MCF 10A (cell line): ENCODE measurements at regions not wholly inside any gene's neighbourhood (a gene's known extent, or its start where the extent isn't known, plus 50 kb on each side); places are given as distances from the start of the nearest gene placed in this dataset.

Source experiments
- BruUV-seq: library from RNA; stranded (reverse); fragments of 400-500 nt; replicated peaks from 2 replicates; lab custom pipeline; 2021; lab: Mats Ljungman, UMichigan
- CTCF ChIA-PET: fragments of 300-600 bp; sonication (Branson Sonifier 250); formaldehyde crosslinking; extraction: SDS; loops from one replicate; lab custom pipeline; 2021; ENCODE audit warnings: antibody characterized with exemption, inconsistent platforms; lab: Yijun Ruan, JAX
- POLR2A ChIA-PET: fragments of 300-600, 350-650 bp; sonication (Branson Sonifier 250); formaldehyde crosslinking; extraction: SDS; loops from one replicate; lab custom pipeline; 2020; ENCODE audit warnings: antibody characterized with exemption, inconsistent platforms; lab: Yijun Ruan, JAX
- DNase-seq: peaks from one replicate; pipeline ENCODE4 v3.0.0-alpha.2; 2018; ENCODE audit not compliant: unreplicated experiment
- H3K27ac Mint-ChIP-seq: one replicate; pipeline ENCODE4 v1.8.0; 2022; ENCODE audit warnings: mild to moderate bottlenecking, low read depth, mixed read lengths; ENCODE audit not compliant: unreplicated experiment
- H3K27me3 Mint-ChIP-seq: one replicate; pipeline ENCODE4 v1.8.0; 2022; ENCODE audit warnings: mixed read lengths; ENCODE audit not compliant: insufficient read depth, unreplicated experiment
- H3K36me3 Mint-ChIP-seq: one replicate; pipeline ENCODE4 v1.8.0; 2022; ENCODE audit warnings: mild to moderate bottlenecking, moderate library complexity, mixed read lengths; ENCODE audit not compliant: insufficient read depth, unreplicated experiment
- H3K4me1 Mint-ChIP-seq: one replicate; pipeline ENCODE4 v1.8.0; 2022; ENCODE audit warnings: mixed read lengths; ENCODE audit not compliant: insufficient read depth, unreplicated experiment
- H3K4me3 Mint-ChIP-seq: one replicate; pipeline ENCODE4 v1.8.0; 2022; ENCODE audit warnings: mild to moderate bottlenecking, moderate library complexity, mixed read lengths; ENCODE audit not compliant: unreplicated experiment
- H3K9me3 Mint-ChIP-seq: one replicate; pipeline ENCODE4 v1.8.0; 2022; ENCODE audit warnings: mixed read lengths; ENCODE audit not compliant: unreplicated experiment
- CTCF ChIP-seq: fragments of 200-600 bp; IDR thresholded peaks from one replicate; pipeline ENCODE4 v1.8.0; 2022; ENCODE audit warnings: antibody characterized with exemption, mild to moderate bottlenecking; ENCODE audit not compliant: unreplicated experiment
- intact Hi-C: fragments of 100-400 bp; cut with micrococcal nuclease; formaldehyde crosslinking; loops from 2 replicates; pipeline ENCODE4 v1.14.1; 2022

GRCh38 chr6:11645016-11645415 is 107.5 kb downstream of the TMEM170B start:
- H3K9me3 Mint-ChIP-seq = peaks cover 8% of the 10 kb centered on the region
- ChIA-PET POLR2A (interaction anchor here (1.5 kb wide), 1 partner anchor 8 kb away, joined by 3 read pairs; no protein-coding TSS in a partner anchor), CTCF (interaction anchor here (3.1 kb wide), 1 partner anchor 10 kb away, joined by 13 read pairs; no protein-coding TSS in a partner anchor)
- intact Hi-C loops = no loop called here
- H3K27me3 Mint-ChIP-seq = no peaks in the 10 kb centered on the region
- no peak for DNase-seq
- no TSS peak for BruUV-seq
- H3K27ac Mint-ChIP-seq = no peak overlapping the region
- no peak for TF ChIP-seq CTCF
- H3K4me3 Mint-ChIP-seq = no peak overlapping the region
- H3K4me1 Mint-ChIP-seq = no peaks in the 10 kb centered on the region
- H3K36me3 Mint-ChIP-seq = no peaks in the 10 kb centered on the region

- Mint-ChIP-seq H3K27me3 (no peaks in the 10 kb centered on the region), H3K9me3 (no peaks in the 10 kb centered on the region), H3K27ac (no peak overlapping the region), H3K4me3 (no peak overlapping the region), H3K36me3 (no peaks in the 10 kb centered on the region), H3K4me1 (no peaks in the 10 kb centered on the region)
- no peak for TF ChIP-seq CTCF
- BruUV-seq = no TSS peak
- intact Hi-C loops = no loop called here
- DNase-seq = no peak
- ChIA-PET CTCF (interaction anchor here (0.7 to 1.5 kb wide), 3 partner anchors 57 to 585 kb away, joined by 3 to 6 read pairs (median 6); no protein-coding TSS in a partner anchor), POLR2A (no interaction called here)
Observed at GRCh38 chr6:11648436-11648775, 110.9 kb downstream of the TMEM170B start.

- no TSS peak for BruUV-seq
- DNase-seq = no peak
- Mint-ChIP-seq H3K36me3 (no peaks in the 10 kb centered on the region), H3K27me3 (no peaks in the 10 kb centered on the region), H3K4me3 (no peak overlapping the region), H3K27ac (no peak overlapping the region), H3K9me3 (no peaks in the 10 kb centered on the region), H3K4me1 (no peaks in the 10 kb centered on the region)
- TF ChIP-seq CTCF = no peak
- ChIA-PET CTCF (interaction anchor here (0.6 to 1.5 kb wide), 3 partner anchors 64 to 585 kb away, joined by 3 to 6 read pairs (median 4); no protein-coding TSS in a partner anchor), POLR2A (no interaction called here)
- intact Hi-C loops = no loop called here
Observed at GRCh38 chr6:11648889-11649288, 111.3 kb downstream of the TMEM170B start.

GRCh38 chr6:11650025-11650696 is 112.6 kb downstream of the TMEM170B start:
- no peaks in the 10 kb centered on the region for H3K9me3 Mint-ChIP-seq
- no peak for DNase-seq
- no peaks in the 10 kb centered on the region for H3K4me1 Mint-ChIP-seq
- no peak overlapping the region for H3K27ac Mint-ChIP-seq
- no peaks in the 10 kb centered on the region for H3K36me3 Mint-ChIP-seq
- BruUV-seq = no TSS peak
- H3K4me3 Mint-ChIP-seq = no peak overlapping the region
- CTCF ChIA-PET = interaction anchor here (0.6 to 1.6 kb wide), 3 partner anchors 45 to 642 kb away, joined by 3 to 4 read pairs (median 3); no protein-coding TSS in a partner anchor
- intact Hi-C loops = no loop called here
- TF ChIP-seq CTCF = no peak
- POLR2A ChIA-PET = interaction anchor here (0.7 kb wide), 1 partner anchor 448 kb away, joined by 4 read pairs; no protein-coding TSS in a partner anchor
- no peaks in the 10 kb centered on the region for H3K27me3 Mint-ChIP-seq
